ENCODE measurements at regions not wholly inside any gene's neighbourhood (a gene's known extent, or its start where the extent isn't known, plus 50 kb on each side); places are given as distances from the start of the nearest gene placed in this dataset.

DNA sequence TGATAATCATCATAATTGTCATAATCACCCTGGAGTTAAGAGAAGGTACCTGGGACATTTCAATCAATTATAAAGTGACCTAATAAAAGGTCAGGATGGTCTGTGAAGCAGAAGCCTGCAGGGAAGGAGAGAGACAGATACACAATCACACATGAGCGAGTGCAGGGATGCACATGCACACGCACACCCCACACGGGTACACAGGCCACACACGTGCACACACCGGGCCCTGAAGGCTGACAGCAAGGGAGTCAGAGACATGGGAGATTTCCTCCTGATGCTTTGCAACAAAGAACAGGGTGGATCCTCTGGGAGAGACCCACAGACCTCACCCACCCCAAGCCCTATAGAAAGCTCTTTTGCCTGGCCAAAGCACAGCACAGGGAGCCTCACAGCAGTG, 82.3 kb upstream of the ZC3H12A start:
- TF ChIP-seq CTCF (conservative IDR thresholded peaks at IDR 0.05) (no peak), ZFX (IDR thresholded peaks at IDR 0.05) (no peak)
